ENCODE measurements at regions not wholly inside any gene's neighbourhood (a gene's known extent, or its start where the extent isn't known, plus 50 kb on each side); places are given as distances from the start of the nearest gene placed in this dataset.

GRCh38 chr3:194961149-194961548 is 275.5 kb downstream of the FAM43A start (continued):
- no peak for TF ChIP-seq ZNF114 (CRISPR knock-in tag; IDR thresholded peaks at IDR 0.05)

GRCh38 chr3:194961571-194961970 is 275.9 kb downstream of the FAM43A start:
- H4K20me1 ChIP-seq (replicated peaks; ENCODE audit: insufficient read depth), result no peaks in the 10 kb centered on the region
- TF ChIP-seq STAT1 (IDR thresholded peaks at IDR 0.05; ENCODE audit: unreplicated experiment) (no peak), REST (IDR thresholded peaks at IDR 0.05; ENCODE audit: unreplicated experiment) (no peak), CTCF (conservative IDR thresholded peaks at IDR 0.05; ENCODE audit: low read depth in 2 of 2) (no peak), JUNB (IDR thresholded peaks at IDR 0.05; ENCODE audit: unreplicated experiment) (no peak), CREB1 (CRISPR knock-in tag; IDR thresholded peaks at IDR 0.05; ENCODE audit: low read depth) (no peak), ZNF331 (CRISPR knock-in tag; IDR thresholded peaks at IDR 0.05; ENCODE audit: low read depth) (no peak), ZNF114 (CRISPR knock-in tag; IDR thresholded peaks at IDR 0.05) (no peak), ETS1 (IDR thresholded peaks at IDR 0.05) (no peak), ZNF462 (CRISPR knock-in tag; IDR thresholded peaks at IDR 0.05) (no peak)
- H3K4me1 ChIP-seq (ENCODE audit: insufficient read depth), result no peaks in the 10 kb centered on the region; the same call in 1 of the 2 replicates
- no peak overlapping the region for H3K4me2 ChIP-seq
- Mint-ChIP-seq H3K27me3 (ENCODE audit: insufficient read depth, low read depth, poor library complexity) (peaks cover 5% of the 10 kb centered on the region), H3K4me1 (peaks cover 4% of the 10 kb centered on the region; the same call in 1 of the 3 replicates), H3K9me3 (no peaks in the 10 kb centered on the region), H3K27ac (no peak overlapping the region), H3K4me3 (no peak overlapping the region), H3K36me3 (ENCODE audit: low read depth) (no peaks in the 10 kb centered on the region)
- no peak overlapping the region for H3K4me3 ChIP-seq
- H3K9me2 ChIP-seq (ENCODE audit: insufficient read depth), result no peaks in the 10 kb centered on the region
- no peak overlapping the region for H2AFZ ChIP-seq
- H3K36me3 ChIP-seq (ENCODE audit: insufficient read depth), result no peaks in the 10 kb centered on the region
- no peaks in the 10 kb centered on the region for H3K27me3 ChIP-seq (ENCODE audit: insufficient read depth)
- DNase-seq (ENCODE audit: low spot score) (no peak), ATAC-seq (no peak)
- no peaks in the 10 kb centered on the region for H3K79me2 ChIP-seq (replicated peaks; ENCODE audit: insufficient read depth)
- H3K27ac ChIP-seq (ENCODE audit: low read depth), result no peak overlapping the region
- H3F3A ChIP-seq (replicated peaks; ENCODE audit: low read depth), result no peaks in the 10 kb centered on the region

Measured in GM23338 (cell line).